HEK293 (cell line): ENCODE measurements at regions not wholly inside any gene's neighbourhood (a gene's known extent, or its start where the extent isn't known, plus 50 kb on each side); places are given as distances from the start of the nearest gene placed in this dataset.
A peak's percentile ranks its signal among the peaks of the same experiment; 100 is the strongest.

Experiments
- CTCF ChIA-PET: fragments of 350-600 bp; formaldehyde crosslinking; extraction: SDS; loops from one replicate; lab custom pipeline; 2021; ENCODE audit warnings: antibody characterized with exemption; lab: Yijun Ruan, JAX
- POLR2A ChIA-PET: fragments of 300-600 bp; formaldehyde crosslinking; extraction: SDS; loops from one replicate; lab custom pipeline; 2020; ENCODE audit warnings: antibody characterized with exemption, inconsistent platforms; lab: Yijun Ruan, JAX
- H3K27ac ChIP-seq: fragments of 200-500 bp; sonication (Bioruptor generic); 2 replicates; pipeline ENCODE4 v1.5.1; 2014; ENCODE audit warnings: low read depth, low read length, control low read depth, inconsistent platforms; ENCODE audit errors: extremely low read depth
- H3K36me3 ChIP-seq, 2 experiments: fragments of 200-500 bp in 1 of 2; sonication (Bioruptor generic) in 1 of 2; 1 replicate in 1 of 2; 2 replicates in 1 of 2; pipeline ENCODE4 v1.5.1; 2014 to 2017; ENCODE audit warnings: inconsistent platforms in 2 of 2, low read length in 2 of 2; ENCODE audit not compliant: control insufficient read depth in 2 of 2, insufficient read depth in 1 of 2
- H3K4me1 ChIP-seq: fragments of 200-500 bp; sonication (Bioruptor generic); 2 replicates; pipeline ENCODE4 v1.5.1; 2014; ENCODE audit warnings: mild to moderate bottlenecking, low read length, inconsistent platforms; ENCODE audit not compliant: control insufficient read depth, insufficient read depth
- H3K4me3 ChIP-seq: 2 replicates; pipeline ENCODE4 v1.5.1; 2011; ENCODE audit warnings: low read depth, mild to moderate bottlenecking, control low read depth, low read length, moderate library complexity
- H3K9me3 ChIP-seq: fragments of 200-500 bp; sonication (Bioruptor generic); 2 replicates; pipeline ENCODE4 v1.5.1; 2014; ENCODE audit warnings: low read depth, low read length, inconsistent platforms; ENCODE audit not compliant: control insufficient read depth, insufficient read depth
- HOXC10 ChIP-seq: sonication (generic); formaldehyde crosslinking; IDR thresholded peaks from 2 replicates; pipeline ENCODE4 v1.8.1; 2023; ENCODE audit warnings: mild to moderate bottlenecking, missing genetic modification reagents
- HOXD13 ChIP-seq: sonication (generic); formaldehyde crosslinking; IDR thresholded peaks from 2 replicates; pipeline ENCODE4 v1.8.0; 2022; ENCODE audit warnings: missing genetic modification reagents, borderline replicate concordance
- ZNF132 ChIP-seq: fragments of 450-650 bp; formaldehyde crosslinking; IDR thresholded peaks from 2 replicates; pipeline ENCODE4 v1.5.1; 2017; ENCODE audit warnings: missing biosample characterization, missing genetic modification characterization, borderline replicate concordance
- ZNF18 ChIP-seq: fragments of 450-650 bp; formaldehyde crosslinking; IDR thresholded peaks from 2 replicates; pipeline ENCODE4 v1.5.1; 2016; ENCODE audit warnings: missing biosample characterization, missing genetic modification characterization
- ZNF23 ChIP-seq: fragments of 450-650 bp; formaldehyde crosslinking; IDR thresholded peaks from 2 replicates; pipeline ENCODE4 v1.5.1; 2016; ENCODE audit warnings: missing biosample characterization, missing genetic modification characterization, borderline replicate concordance
- ZNF266 ChIP-seq: fragments of 450-650 bp; formaldehyde crosslinking; IDR thresholded peaks from 2 replicates; pipeline ENCODE4 v1.5.1; 2016; ENCODE audit warnings: missing biosample characterization, missing genetic modification characterization, low read depth
- ZNF529 ChIP-seq: fragments of 450-650 bp; formaldehyde crosslinking; IDR thresholded peaks from 2 replicates; pipeline ENCODE4 v1.5.1; 2017; ENCODE audit warnings: missing genetic modification characterization, missing biosample characterization; ENCODE audit not compliant: insufficient replicate concordance
- ZNF558 ChIP-seq: fragments of 450-650 bp; formaldehyde crosslinking; IDR thresholded peaks from 2 replicates; pipeline ENCODE4 v1.5.1; 2016; ENCODE audit warnings: missing biosample characterization, missing genetic modification characterization
- ZNF610 ChIP-seq: fragments of 450-650 bp; formaldehyde crosslinking; IDR thresholded peaks from 2 replicates; pipeline ENCODE4 v1.5.1; 2016; ENCODE audit warnings: missing biosample characterization, missing genetic modification characterization, borderline replicate concordance
- ZNF654 ChIP-seq: fragments of 450-650 bp; formaldehyde crosslinking; IDR thresholded peaks from 2 replicates; pipeline ENCODE4 v1.5.1; 2016; ENCODE audit warnings: low read depth, missing biosample characterization, missing genetic modification characterization
- ZNF747 ChIP-seq: fragments of 450-650 bp; formaldehyde crosslinking; IDR thresholded peaks from 2 replicates; pipeline ENCODE4 v1.5.1; 2016; ENCODE audit warnings: missing biosample characterization, missing genetic modification characterization
- ZNF785 ChIP-seq: fragments of 450-650 bp; formaldehyde crosslinking; IDR thresholded peaks from 2 replicates; pipeline ENCODE4 v1.5.1; 2016; ENCODE audit warnings: missing biosample characterization, missing genetic modification characterization
- ZNF791 ChIP-seq: fragments of 450-650 bp; formaldehyde crosslinking; IDR thresholded peaks from 2 replicates; pipeline ENCODE4 v1.5.1; 2016; ENCODE audit warnings: missing biosample characterization, missing genetic modification characterization
- ZNF830 ChIP-seq: fragments of 450-650 bp; IDR thresholded peaks from 2 replicates; pipeline ENCODE4 v1.5.0; 2018; ENCODE audit warnings: missing biosample characterization, missing genetic modification characterization, low read depth, mild to moderate bottlenecking, moderate library complexity
- ZXDB ChIP-seq: fragments of 450-650 bp; formaldehyde crosslinking; IDR thresholded peaks from 2 replicates; pipeline ENCODE4 v1.5.1; 2016; ENCODE audit warnings: missing biosample characterization, missing genetic modification characterization
- TF ChIP-seq, protein P1 (sequence below): fragments of 450-650 bp; formaldehyde crosslinking; IDR thresholded peaks from 2 replicates; pipeline ENCODE4 v1.5.1; 2016; ENCODE audit warnings: missing biosample characterization, missing genetic modification characterization
- TF ChIP-seq, protein P2 (sequence below): fragments of 450-650 bp; formaldehyde crosslinking; IDR thresholded peaks from 2 replicates; pipeline ENCODE4 v1.5.1; 2016; ENCODE audit warnings: missing biosample characterization, missing genetic modification characterization

- ChIA-PET POLR2A (no interaction called here), CTCF (interaction anchor here (0.7 kb wide), 1 partner anchor 53 kb away, joined by 3 read pairs; no protein-coding TSS in a partner anchor)
- Histone ChIP-seq H3K9me3 (no peaks in the 10 kb centered on the region), H3K4me1 (peaks cover 8% of the 10 kb centered on the region), H3K4me3 (no peak overlapping the region), H3K36me3 (no peaks in the 10 kb centered on the region), H3K27ac (no peak overlapping the region)
- TF ChIP-seq, protein P1, sequence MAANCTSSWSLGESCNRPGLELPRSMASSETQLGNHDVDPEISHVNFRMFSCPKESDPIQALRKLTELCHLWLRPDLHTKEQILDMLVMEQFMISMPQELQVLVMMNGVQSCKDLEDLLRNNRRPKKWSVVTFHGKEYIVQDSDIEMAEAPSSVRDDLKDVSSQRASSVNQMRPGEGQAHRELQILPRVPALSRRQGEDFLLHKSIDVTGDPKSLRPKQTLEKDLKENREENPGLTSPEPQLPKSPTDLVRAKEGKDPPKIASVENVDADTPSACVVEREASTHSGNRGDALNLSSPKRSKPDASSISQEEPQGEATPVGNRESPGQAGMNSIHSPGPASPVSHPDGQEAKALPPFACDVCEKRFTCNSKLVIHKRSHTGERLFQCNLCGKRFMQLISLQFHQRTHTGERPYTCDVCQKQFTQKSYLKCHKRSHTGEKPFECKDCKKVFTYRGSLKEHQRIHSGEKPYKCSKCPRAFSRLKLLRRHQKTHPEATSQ (tag by site-specific recombination), result no peak
- TF ChIP-seq ZNF747, result no peak
Observed at GRCh38 chr17:33671491-33671890, 378.4 kb upstream of the ASIC2 start.

DNA sequence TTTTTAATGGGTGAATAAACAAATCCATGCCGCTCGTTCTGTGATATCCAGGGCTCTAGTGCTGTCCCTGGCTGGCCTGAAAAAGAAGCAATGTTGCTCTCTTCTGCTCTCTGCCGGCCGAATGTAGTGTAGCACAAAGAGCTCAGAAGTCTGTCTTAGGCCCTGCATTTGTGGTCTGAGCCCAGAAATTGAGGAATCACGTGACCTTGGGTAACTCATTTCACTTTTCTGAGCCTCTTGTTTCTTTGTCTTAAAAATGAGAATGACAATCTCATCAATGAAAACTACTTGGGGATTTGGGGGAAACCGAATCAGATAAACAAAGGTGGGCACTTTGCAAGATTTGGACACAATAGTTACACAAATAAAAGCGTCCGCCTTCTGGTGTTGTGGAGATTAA is 381.6 kb upstream of the ASIC2 start:
- ChIA-PET POLR2A (no interaction called here), CTCF (interaction anchor here (0.5 to 3.6 kb wide), 40 partner anchors 9 to 672 kb away, joined by 3 to 36 read pairs (median 4); no protein-coding TSS in a partner anchor)
- TF ChIP-seq ZNF18 (tag by site-specific recombination) (no peak), ZNF558 (no peak), ZNF654 (tag by site-specific recombination) (peak; percentile 50)
- TF ChIP-seq, protein P2, sequence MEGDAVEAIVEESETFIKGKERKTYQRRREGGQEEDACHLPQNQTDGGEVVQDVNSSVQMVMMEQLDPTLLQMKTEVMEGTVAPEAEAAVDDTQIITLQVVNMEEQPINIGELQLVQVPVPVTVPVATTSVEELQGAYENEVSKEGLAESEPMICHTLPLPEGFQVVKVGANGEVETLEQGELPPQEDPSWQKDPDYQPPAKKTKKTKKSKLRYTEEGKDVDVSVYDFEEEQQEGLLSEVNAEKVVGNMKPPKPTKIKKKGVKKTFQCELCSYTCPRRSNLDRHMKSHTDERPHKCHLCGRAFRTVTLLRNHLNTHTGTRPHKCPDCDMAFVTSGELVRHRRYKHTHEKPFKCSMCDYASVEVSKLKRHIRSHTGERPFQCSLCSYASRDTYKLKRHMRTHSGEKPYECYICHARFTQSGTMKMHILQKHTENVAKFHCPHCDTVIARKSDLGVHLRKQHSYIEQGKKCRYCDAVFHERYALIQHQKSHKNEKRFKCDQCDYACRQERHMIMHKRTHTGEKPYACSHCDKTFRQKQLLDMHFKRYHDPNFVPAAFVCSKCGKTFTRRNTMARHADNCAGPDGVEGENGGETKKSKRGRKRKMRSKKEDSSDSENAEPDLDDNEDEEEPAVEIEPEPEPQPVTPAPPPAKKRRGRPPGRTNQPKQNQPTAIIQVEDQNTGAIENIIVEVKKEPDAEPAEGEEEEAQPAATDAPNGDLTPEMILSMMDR (tag by site-specific recombination), result peak; percentile 24; the same call in 1 of the 2 replicates

DNA sequence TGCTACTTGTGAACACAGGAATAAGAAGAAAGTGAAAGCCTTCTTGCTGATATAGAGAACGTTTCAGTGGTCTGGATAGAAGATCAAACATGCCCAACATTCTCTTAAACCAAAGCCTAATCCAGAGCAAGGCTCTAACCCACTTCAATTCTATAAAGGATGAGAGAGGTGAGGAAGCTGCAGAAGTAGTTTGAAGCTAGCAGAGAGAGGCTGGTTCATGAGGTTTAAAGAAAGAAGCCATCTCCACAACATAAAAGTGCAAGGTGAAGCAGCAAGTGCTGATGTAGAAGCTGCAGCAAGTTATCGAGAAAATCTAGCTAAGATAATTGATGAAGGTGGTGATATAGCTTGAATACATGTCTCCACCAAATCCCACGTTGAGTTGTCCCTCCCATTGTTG is 383.3 kb upstream of the ASIC2 start:
- no peaks in the 10 kb centered on the region for H3K36me3 ChIP-seq
- POLR2A ChIA-PET, result no interaction called here
- H3K9me3 ChIP-seq, result no peaks in the 10 kb centered on the region
- no peak overlapping the region for H3K4me3 ChIP-seq
- H3K4me1 ChIP-seq, result no peaks in the 10 kb centered on the region
- no peak for TF ChIP-seq ZNF132 (tag by site-specific recombination)
- no peak for TF ChIP-seq ZNF266 (tag by site-specific recombination)
- no peak for TF ChIP-seq ZNF785
- no peak for TF ChIP-seq ZNF23 (tag by site-specific recombination)
- TF ChIP-seq HOXD13 (CRISPR knock-in tag), result no peak
- TF ChIP-seq ZNF830 (tag by site-specific recombination), result no peak
- TF ChIP-seq ZXDB, result no peak
- TF ChIP-seq ZNF529, result no peak
- TF ChIP-seq ZNF791, result no peak
- TF ChIP-seq ZNF610 (tag by site-specific recombination), result no peak
- no peak for TF ChIP-seq HOXC10
- TF ChIP-seq ZNF654 (tag by site-specific recombination), result no peak
- H3K27ac ChIP-seq, result no peak overlapping the region
- CTCF ChIA-PET, result interaction anchor here (0.6 to 2.3 kb wide), 6 partner anchors 35 to 708 kb away, joined by 3 to 7 read pairs (median 3); no protein-coding TSS in a partner anchor

More for the DNA sequence above, 381.6 kb upstream of the ASIC2 start:
- Histone ChIP-seq H3K36me3 (no peaks in the 10 kb centered on the region), H3K4me3 (no peak overlapping the region), H3K9me3 (no peaks in the 10 kb centered on the region), H3K4me1 (no peaks in the 10 kb centered on the region), H3K27ac (no peak overlapping the region)
